Sigmoid colon (tissue), 4 donors: ENCODE measurements at regions not wholly inside any gene's neighbourhood (a gene's known extent, or its start where the extent isn't known, plus 50 kb on each side); places are given as distances from the start of the nearest gene placed in this dataset.

ENCODE experiments used
- CTCF ChIP-seq, 4 experiments: fragments of 450-650 bp in 3 of 4; fragments of 200-600 bp in 1 of 4; IDR thresholded peaks; one replicate each; pipeline ENCODE4 v1.5.1; 2016 to 2019; ENCODE audit warnings: antibody characterized with exemption in 4 of 4, mild to moderate bottlenecking in 3 of 4, moderate library complexity in 2 of 4
- EP300 ChIP-seq, 4 donors: sonication (generic); formaldehyde crosslinking; IDR thresholded peaks; one replicate each; pipeline ENCODE4 v1.6.1; 2017; ENCODE audit warnings: antibody characterized with exemption in 4 of 4
- POLR2A ChIP-seq, 2 donors: fragments of 450-650 bp; IDR thresholded peaks; one replicate each; pipeline ENCODE4 v1.6.1; 2016; ENCODE audit warnings: antibody characterized with exemption in 2 of 2, mild to moderate bottlenecking in 2 of 2, moderate library complexity in 2 of 2

DNA sequence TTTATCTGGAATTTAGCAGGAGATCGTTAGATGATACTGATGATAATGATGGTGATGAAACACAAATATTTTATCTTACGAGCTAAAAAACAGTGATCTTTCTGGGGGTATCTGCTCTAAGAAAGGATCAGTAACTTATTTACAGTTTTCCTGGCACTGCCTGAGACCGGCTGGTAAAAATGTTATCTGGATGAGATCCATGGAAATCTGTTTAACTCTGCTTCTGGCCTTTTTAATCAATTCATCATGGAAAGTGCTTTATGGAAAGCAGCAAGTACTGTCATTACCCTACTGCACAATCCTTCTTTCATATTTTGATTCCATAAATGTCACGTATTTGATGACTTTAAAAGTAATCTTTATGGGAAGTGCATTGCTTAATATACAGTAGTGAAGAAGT is 612.7 kb upstream of the GCFC2 start:
- TF ChIP-seq CTCF (IDR thresholded peaks at IDR 0.05) (no peak), POLR2A (IDR thresholded peaks at IDR 0.05) (no peak), EP300 (IDR thresholded peaks at IDR 0.05) (no peak)
